ENCODE measurements at regions not wholly inside any gene's neighbourhood (a gene's known extent, or its start where the extent isn't known, plus 50 kb on each side); places are given as distances from the start of the nearest gene placed in this dataset.
"Not testable (repeated sequence)": the region's sequence is repeated elsewhere in the genome, so short reads cannot be mapped to it uniquely, and the experiment has no call there.

DNA sequence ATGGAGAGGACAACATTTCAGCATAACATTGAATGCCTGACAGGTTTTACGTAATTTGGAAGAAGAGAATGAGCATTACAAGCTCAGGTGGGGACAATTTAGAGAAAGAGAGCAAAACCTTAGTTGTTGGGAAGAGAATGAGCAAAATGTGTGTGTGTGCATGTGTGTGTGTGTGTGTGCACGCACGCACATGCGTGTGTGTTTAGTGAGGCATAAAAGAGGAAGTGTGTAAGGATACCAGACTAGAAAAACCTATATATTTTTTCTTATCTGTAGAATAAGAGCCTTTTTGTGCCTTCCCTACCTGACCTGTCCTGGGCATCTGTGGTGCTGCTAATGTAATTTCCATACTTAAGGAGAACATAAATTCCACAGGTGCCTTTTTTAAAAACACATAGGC, 99.0 kb upstream of the PLXNA2 start:
- ATAC-seq (no peak), DNase-seq (ENCODE audit: missing footprints) (no peak)
- intact Hi-C loops (cut with DNase I), result no loop called here

- no peak for DNase-seq (ENCODE audit: missing footprints)
- intact Hi-C loops (cut with DNase I), result no loop called here
Observed at GRCh38 chr1:208344202-208344857, 100.1 kb upstream of the PLXNA2 start.

GRCh38 chr1:208347191-208347590, 103.0 kb upstream of the PLXNA2 start:
- no peak for DNase-seq (ENCODE audit: missing footprints)
- ATAC-seq, result no peak
- intact Hi-C loops (cut with DNase I), result no loop called here

More at GRCh38 chr1:208344202-208344857, 100.1 kb upstream of the PLXNA2 start:
- no peak for ATAC-seq

- DNase-seq (ENCODE audit: missing footprints) (no peak), ATAC-seq (no peak)
- intact Hi-C loops (cut with DNase I), result no loop called here
Observed at GRCh38 chr1:208349694-208350330, 105.6 kb upstream of the PLXNA2 start.

- ATAC-seq (no peak), DNase-seq (ENCODE audit: missing footprints) (no peak)
- intact Hi-C loops (cut with DNase I), result no loop called here
Observed at GRCh38 chr1:208350815-208351214, 106.6 kb upstream of the PLXNA2 start.

DNA sequence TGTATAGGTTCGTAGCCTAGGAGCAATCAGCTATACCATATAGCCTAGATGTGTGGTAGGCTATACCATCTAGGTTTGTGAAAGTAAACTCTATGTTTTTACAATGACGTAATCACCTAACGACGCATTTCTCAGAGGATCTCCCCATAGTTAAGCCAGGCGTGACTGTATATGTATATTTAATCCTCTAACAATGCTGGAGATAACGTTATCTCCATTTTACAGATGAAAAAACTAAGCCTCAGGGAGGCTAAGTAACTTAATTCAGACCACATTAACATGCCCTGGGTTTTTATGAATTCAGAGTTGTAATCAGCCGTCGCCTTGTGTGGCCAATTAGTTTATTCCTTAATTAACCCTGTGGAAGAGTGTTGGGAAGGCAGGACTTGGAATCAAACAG, 107.7 kb upstream of the PLXNA2 start:
- intact Hi-C loops (cut with DNase I), result no loop called here
- ATAC-seq (no peak), DNase-seq (ENCODE audit: missing footprints) (no peak)

- DNase-seq (ENCODE audit: missing footprints); intact Hi-C loops (cut with DNase I); ATAC-seq: not testable (repeated sequence)
Observed at GRCh38 chr1:208353797-208354196, 109.6 kb upstream of the PLXNA2 start.

DNA sequence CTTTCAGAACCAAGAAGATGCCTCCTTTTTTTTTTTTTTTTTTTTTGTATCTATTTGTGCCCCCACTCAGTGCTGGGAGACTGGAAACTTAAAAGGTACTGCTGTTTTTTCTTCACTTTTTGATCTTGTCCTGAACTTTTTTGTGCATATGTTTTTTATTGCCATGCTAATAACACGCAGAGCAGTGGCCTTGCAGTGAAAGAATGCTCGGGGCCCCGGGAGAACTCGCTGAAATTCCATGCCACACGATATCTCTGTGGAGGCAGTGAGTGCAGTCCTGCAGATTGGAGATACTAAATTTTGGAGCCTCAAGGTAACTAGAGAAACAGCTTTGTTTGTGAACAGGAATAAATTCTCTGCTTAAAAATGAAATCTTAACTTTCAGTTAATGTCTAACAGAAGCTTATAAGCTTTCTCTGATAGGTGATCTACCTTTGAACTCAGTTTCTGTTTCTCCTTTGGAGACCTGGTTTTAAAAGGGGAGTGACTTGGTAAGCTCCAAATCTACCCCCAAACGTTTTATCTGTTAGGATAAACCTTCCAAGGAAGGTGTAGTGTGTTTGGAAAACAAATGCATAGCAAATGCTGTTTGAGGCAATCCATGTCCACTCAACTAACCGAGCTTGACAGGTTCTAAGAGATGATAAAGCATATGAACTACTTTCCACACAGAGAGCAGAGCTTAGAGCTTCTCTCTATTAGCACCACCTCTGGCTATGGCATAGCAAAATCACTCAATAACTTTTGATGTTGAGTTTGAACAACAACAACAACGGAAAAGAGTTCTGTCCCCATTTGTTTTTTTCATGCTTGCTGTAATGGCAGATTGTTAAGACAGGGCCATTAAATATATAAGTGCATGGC, 113.7 kb upstream of the PLXNA2 start:
- intact Hi-C loops (cut with DNase I), result no loop called here
- ATAC-seq (no peak), DNase-seq (ENCODE audit: missing footprints) (no peak)

- DNase-seq (ENCODE audit: missing footprints), result no peak
- intact Hi-C loops (cut with DNase I), result no loop called here
- no peak for ATAC-seq
Observed at GRCh38 chr1:208358651-208359050, 114.5 kb upstream of the PLXNA2 start.

- intact Hi-C loops (cut with DNase I), result no loop called here
- ATAC-seq (no peak), DNase-seq (ENCODE audit: missing footprints) (no peak)
Observed at GRCh38 chr1:208362011-208362410, 117.8 kb upstream of the PLXNA2 start.

DNA sequence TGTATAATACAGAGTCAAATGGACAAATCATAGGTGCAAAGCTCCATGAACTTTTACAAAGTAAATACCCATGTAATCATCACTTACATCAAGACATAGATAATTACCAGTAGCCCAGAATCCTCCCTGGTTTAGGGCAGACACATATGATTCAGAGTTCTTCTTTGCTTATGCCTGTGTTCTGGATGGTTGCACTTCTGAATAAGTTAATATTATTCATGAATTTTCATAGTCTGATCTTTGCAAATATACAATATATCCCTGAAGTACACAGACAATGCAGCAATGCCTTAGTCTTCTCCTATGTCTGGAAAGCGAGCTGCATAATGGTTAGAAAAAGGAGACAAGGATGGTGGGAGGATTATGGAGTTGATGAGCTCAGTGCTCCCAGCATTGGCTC, 122.4 kb upstream of the PLXNA2 start:
- intact Hi-C loops (cut with DNase I), result no loop called here
- ATAC-seq (no peak), DNase-seq (ENCODE audit: missing footprints) (no peak)

DNA sequence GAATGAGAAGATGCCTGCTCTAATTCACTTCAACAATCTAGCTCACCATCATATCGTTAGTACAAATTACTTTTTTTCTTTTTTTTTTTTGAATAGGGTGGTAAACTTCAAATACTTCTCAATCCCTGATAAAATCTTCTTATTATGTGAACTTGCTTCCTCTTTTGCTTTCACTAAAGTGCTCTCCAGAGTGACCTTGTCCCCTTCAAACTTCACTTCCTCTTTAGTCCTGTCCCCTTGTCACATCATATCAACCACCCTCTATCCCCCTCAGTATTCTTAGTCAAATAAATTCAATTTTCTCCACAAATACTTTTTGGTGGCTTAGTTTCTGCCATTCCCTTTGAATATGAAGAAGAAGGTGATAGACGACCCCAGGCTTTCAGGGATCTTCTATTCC, 124.9 kb upstream of the PLXNA2 start:
- no peak for DNase-seq (ENCODE audit: missing footprints)
- ATAC-seq, result no peak
- intact Hi-C loops (cut with DNase I), result no loop called here

DNA sequence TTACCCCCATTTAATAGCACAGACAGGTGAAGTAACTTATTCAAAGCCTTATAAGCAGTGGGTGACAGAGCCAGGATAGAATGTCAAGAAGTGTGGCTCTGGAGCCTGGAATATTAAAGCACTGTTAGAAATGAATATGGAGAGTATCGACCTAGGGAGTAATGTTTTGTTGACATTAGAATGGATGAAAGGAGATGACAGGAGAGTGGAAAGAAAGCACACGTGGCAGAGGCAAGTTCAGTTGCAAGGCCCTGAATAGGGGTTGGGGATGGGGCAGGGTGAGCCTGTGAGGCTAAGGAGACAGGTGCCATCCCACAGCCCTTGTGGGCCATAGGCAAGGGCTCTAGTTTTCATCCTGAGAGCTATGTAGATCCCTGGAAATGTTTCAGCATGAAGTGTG, 125.5 kb upstream of the PLXNA2 start:
- ATAC-seq, result no peak
- intact Hi-C loops (cut with DNase I), result no loop called here
- no peak for DNase-seq (ENCODE audit: missing footprints)

GRCh38 chr1:208374391-208374941, 130.3 kb upstream of the PLXNA2 start:
- DNase-seq (ENCODE audit: missing footprints), result no peak
- intact Hi-C loops (cut with DNase I), result no loop called here
- no peak for ATAC-seq

- intact Hi-C loops (cut with DNase I), result no loop called here
- DNase-seq (ENCODE audit: missing footprints) (no peak), ATAC-seq (no peak)
Observed at GRCh38 chr1:208381481-208381880, 137.3 kb upstream of the PLXNA2 start.

- DNase-seq (ENCODE audit: missing footprints) (no peak), ATAC-seq (no peak)
- intact Hi-C loops (cut with DNase I), result no loop called here
Observed at GRCh38 chr1:208387908-208388811, 144.0 kb upstream of the PLXNA2 start.

DNA sequence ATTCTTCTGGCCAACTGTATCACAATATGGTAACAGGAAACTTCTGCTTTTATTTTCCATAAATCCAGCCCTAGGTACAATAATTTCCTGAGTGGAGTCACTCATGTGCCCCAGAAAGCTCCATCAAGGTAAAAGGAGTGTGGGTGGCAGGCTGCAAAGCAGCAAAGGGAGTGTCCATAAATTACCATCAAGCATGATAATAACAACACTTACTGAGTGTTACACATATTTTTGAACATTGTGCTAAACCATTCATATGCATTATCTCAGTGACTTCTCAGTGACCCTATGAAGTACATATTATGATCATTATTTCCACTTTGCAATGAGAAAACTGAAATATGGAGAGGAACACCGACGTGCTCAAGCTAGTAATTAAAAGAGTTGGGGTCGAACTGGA, 149.2 kb upstream of the PLXNA2 start:
- ATAC-seq (no peak), DNase-seq (ENCODE audit: missing footprints) (no peak)
- intact Hi-C loops (cut with DNase I), result no loop called here

- DNase-seq (ENCODE audit: missing footprints), result no peak
- no peak for ATAC-seq
- intact Hi-C loops (cut with DNase I), result no loop called here
Observed at GRCh38 chr1:208393826-208394225, 149.6 kb upstream of the PLXNA2 start.

DNA sequence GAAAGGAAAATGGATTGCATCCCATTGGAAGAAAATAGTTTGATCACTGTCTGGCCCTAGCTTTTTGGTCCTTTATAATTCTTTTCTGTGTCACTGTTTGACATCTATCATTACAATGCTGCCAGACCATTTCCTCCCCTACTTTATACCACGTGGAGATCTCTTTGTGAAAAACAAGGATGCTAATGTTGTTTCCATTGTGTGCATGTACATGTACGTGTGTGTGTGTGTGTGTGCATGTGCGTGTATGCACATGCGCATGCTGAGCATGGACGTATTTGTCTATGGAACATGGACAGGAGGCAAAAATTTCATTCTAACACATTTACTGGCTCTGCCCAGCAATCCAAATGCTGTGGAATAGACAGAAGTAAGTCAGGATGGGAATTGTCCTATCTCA, 153.1 kb upstream of the PLXNA2 start:
- no peak for ATAC-seq
- intact Hi-C loops (cut with DNase I), result no loop called here

More for the DNA sequence above, 153.1 kb upstream of the PLXNA2 start:
- no peak for DNase-seq (ENCODE audit: missing footprints)
